Progenitor cell of endocrine pancreas (in vitro differentiated cells): ENCODE measurements at regions not wholly inside any gene's neighbourhood (a gene's known extent, or its start where the extent isn't known, plus 50 kb on each side); places are given as distances from the start of the nearest gene placed in this dataset.

Source experiments
- DNase-seq: peaks from one replicate; pipeline ENCODE4 v3.0.0; 2021; ENCODE audit warnings: low spot score; ENCODE audit not compliant: unreplicated experiment
- H3K27ac Mint-ChIP-seq: 2 replicates; pipeline ENCODE4 v1.8.0; 2021; ENCODE audit warnings: mild to moderate bottlenecking, moderate library complexity, mixed read lengths
- H3K27me3 Mint-ChIP-seq: 2 replicates; pipeline ENCODE4 v1.8.0; 2021; ENCODE audit warnings: mixed read lengths
- H3K36me3 Mint-ChIP-seq: 2 replicates; pipeline ENCODE4 v1.8.0; 2022; ENCODE audit warnings: mixed read lengths; ENCODE audit not compliant: insufficient read depth
- H3K4me1 Mint-ChIP-seq: 2 replicates; pipeline ENCODE4 v1.8.0; 2021; ENCODE audit warnings: low read depth, mixed read lengths
- H3K4me3 Mint-ChIP-seq: 2 replicates; pipeline ENCODE4 v1.8.0; 2021; ENCODE audit warnings: low read depth, mild to moderate bottlenecking, moderate library complexity, mixed read lengths
- H3K9me3 Mint-ChIP-seq: 2 replicates; pipeline ENCODE4 v1.8.0; 2021; ENCODE audit warnings: low read depth, mixed read lengths
- TF ChIP-seq, protein P1 (sequence below): fragments of 200-600 bp; sonication (generic); IDR thresholded peaks from one replicate; pipeline ENCODE4 v1.5.0; 2021; ENCODE audit warnings: antibody characterized with exemption, mild to moderate bottlenecking; ENCODE audit not compliant: unreplicated experiment

DNA sequence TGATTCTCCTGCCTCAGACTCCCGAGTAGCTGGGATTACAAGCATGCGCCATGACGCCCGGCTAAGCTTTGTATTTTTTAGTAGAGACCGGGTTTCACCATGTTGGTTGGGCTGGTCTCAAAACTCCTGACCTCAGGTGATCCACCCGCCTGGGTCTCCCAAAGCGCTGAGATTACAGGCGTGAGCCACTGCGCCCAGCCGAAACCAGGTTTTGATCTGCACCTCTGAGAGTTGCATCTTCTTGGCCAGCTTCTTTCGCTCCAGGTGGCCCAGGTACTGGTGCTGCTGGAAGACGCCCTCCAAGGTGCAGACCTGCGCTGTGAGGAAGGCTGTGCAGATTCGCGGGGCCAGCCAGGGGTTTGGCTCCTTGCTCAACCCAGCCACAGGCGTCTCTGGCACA is 275.4 kb upstream of the LRRC3B start:
- H3K27ac Mint-ChIP-seq, result no peak overlapping the region
- no peaks in the 10 kb centered on the region for H3K36me3 Mint-ChIP-seq
- no peak overlapping the region for H3K4me3 Mint-ChIP-seq
- TF ChIP-seq, protein P1, sequence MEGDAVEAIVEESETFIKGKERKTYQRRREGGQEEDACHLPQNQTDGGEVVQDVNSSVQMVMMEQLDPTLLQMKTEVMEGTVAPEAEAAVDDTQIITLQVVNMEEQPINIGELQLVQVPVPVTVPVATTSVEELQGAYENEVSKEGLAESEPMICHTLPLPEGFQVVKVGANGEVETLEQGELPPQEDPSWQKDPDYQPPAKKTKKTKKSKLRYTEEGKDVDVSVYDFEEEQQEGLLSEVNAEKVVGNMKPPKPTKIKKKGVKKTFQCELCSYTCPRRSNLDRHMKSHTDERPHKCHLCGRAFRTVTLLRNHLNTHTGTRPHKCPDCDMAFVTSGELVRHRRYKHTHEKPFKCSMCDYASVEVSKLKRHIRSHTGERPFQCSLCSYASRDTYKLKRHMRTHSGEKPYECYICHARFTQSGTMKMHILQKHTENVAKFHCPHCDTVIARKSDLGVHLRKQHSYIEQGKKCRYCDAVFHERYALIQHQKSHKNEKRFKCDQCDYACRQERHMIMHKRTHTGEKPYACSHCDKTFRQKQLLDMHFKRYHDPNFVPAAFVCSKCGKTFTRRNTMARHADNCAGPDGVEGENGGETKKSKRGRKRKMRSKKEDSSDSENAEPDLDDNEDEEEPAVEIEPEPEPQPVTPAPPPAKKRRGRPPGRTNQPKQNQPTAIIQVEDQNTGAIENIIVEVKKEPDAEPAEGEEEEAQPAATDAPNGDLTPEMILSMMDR, result no peak
- H3K27me3 Mint-ChIP-seq, result no peaks in the 10 kb centered on the region
- peaks cover 5% of the 10 kb centered on the region for H3K9me3 Mint-ChIP-seq
- DNase-seq, result no peak
- no peaks in the 10 kb centered on the region for H3K4me1 Mint-ChIP-seq

DNA sequence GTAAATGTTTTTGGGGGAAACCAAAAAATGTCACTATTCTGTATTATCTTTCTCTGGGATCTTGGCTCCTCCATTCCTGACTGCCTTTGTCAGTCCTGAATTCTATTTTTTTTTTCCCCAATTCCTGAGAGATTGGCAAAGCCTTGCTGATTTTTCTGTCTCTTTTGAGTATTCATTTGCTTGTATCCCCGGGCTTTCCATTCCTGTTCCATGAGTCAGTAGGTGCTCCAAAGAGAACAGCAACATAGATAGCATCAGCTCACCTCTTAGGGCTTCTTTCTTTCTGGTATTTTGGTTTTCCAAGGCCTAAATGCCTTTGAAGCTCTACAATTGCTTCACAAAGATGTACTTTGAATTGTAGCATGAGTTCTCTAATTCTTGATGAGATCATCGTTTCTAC is 271.7 kb upstream of the LRRC3B start:
- Mint-ChIP-seq H3K4me1 (peaks cover 1% of the 10 kb centered on the region), H3K9me3 (peaks cover 5% of the 10 kb centered on the region), H3K27ac (no peak overlapping the region), H3K36me3 (no peaks in the 10 kb centered on the region), H3K27me3 (no peaks in the 10 kb centered on the region), H3K4me3 (no peak overlapping the region)
- DNase-seq, result no peak
- TF ChIP-seq, protein P1, result no peak

DNA sequence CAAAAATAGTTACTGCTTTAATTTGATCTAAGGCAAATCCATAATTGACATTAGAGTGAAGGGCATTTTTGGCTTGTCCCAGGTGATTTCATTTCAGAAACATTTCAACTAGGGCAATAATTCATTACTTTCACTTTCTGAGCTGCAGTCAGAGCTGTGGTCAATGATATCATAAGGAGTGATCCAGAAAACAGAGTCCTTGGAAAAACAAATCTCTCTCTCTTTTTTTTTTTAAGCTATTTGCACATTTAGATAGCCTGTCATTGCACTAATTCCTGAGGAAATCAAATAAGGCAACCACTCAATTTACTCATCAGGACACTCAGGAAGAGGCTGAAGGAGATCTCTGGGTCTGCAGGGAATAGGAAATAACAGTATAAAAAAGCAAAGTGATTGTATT is 269.5 kb upstream of the LRRC3B start:
- Mint-ChIP-seq H3K27me3 (no peaks in the 10 kb centered on the region), H3K4me1 (peaks cover 1% of the 10 kb centered on the region), H3K9me3 (peaks cover 5% of the 10 kb centered on the region), H3K4me3 (no peak overlapping the region), H3K36me3 (no peaks in the 10 kb centered on the region), H3K27ac (no peak overlapping the region)
- DNase-seq, result no peak
- TF ChIP-seq, protein P1, result no peak

DNA sequence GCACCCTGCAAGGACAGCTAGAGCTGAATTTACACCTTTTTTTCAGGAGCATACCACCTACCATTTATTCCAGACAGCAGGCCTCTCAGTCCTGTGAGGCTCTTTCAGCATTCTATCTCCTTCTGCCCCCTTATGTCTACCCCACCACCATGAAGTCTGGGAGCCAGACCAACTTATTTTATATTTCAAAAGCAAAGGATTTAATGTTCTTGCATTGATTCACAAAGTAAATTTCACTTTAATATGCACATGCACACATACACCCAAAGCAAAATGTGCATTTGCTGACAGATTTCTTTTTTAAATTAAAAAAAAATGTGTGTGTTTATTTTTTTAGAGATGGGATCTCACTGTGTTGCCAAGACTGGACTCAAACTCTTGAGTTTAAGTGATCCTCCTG is 264.2 kb upstream of the LRRC3B start:
- Mint-ChIP-seq H3K36me3 (no peaks in the 10 kb centered on the region), H3K27me3 (no peaks in the 10 kb centered on the region), H3K27ac (no peak overlapping the region)

DNA sequence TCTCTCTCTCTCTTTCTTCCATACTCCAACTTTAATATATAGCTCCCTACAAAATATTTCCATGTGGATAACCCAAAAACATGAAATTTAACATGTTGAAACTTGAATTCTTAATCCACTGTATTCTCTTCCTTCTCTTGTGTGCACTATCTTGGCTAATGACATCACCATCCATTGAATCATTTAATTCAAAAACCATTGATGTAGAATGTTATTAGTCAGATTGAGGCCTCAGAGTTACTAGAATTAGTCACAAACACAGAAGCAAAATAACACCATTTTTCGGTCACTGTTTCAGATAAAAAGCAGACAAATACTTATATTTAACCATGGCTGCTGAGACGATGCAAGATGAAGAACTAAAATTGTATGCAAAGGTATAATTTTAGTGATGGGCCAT is 256.9 kb upstream of the LRRC3B start:
- DNase-seq, result no peak
- Mint-ChIP-seq H3K27ac (no peak overlapping the region), H3K4me3 (no peak overlapping the region), H3K4me1 (no peaks in the 10 kb centered on the region), H3K27me3 (no peaks in the 10 kb centered on the region), H3K36me3 (no peaks in the 10 kb centered on the region), H3K9me3 (no peaks in the 10 kb centered on the region)
- TF ChIP-seq, protein P1, result no peak

More for the DNA sequence above, 264.2 kb upstream of the LRRC3B start:
- Mint-ChIP-seq H3K4me3 (no peak overlapping the region), H3K9me3 (no peaks in the 10 kb centered on the region), H3K4me1 (no peaks in the 10 kb centered on the region)
- TF ChIP-seq, protein P1, result no peak
- no peak for DNase-seq
